ENCODE measurements at regions not wholly inside any gene's neighbourhood (a gene's known extent, or its start where the extent isn't known, plus 50 kb on each side); places are given as distances from the start of the nearest gene placed in this dataset.

DNA sequence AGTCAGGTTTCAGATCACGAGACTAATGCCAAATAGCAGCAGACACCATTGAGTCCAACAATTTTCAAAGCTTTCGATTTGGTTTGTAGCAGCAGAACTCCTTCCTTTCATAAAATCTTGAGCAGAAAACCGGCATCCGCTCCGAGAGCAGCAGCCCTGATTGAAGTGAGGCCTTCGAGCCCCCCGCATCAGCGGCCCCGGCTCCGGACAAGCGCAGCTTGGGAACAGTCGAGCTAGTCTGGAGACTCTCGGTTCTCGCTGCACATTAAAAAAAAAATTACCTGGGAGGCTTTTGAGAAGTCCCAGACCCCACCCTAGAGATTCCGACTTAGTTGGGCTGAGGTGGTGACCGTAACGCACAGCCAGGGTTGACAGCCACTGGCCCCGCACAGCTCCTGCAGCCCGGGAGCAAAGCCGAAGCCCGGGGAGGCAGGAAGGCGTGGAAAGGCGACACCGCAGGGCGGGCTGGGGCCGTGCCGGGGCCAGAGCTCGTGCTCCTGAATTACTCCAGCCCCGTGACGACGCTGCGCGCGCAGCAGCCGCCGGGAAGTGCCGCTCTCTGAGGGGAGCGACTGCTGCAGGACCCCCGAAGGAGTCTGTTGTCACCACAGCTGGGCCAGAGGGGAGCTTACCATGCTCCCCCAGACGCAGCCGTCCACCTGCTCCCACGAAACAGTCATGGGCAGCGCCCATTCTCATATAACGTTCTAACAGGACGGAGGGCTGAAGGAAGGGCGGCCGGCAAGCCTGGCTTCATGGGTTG lies 57.8 kb downstream of the SPATA19 start:
- H3K4me3 Mint-ChIP-seq: no peak overlapping the region
- no peaks in the 10 kb centered on the region for H3K36me3 Mint-ChIP-seq
- Histone ChIP-seq H3K9me3 (ENCODE audit: control insufficient read depth, insufficient read depth, low read length) (no peaks in the 10 kb centered on the region), H3K27ac (ENCODE audit: low read length) (no peak overlapping the region), H3K36me3 (ENCODE audit: control insufficient read depth, insufficient read depth, low read length) (no peaks in the 10 kb centered on the region), H3K27me3 (ENCODE audit: control insufficient read depth, insufficient read depth, low read length) (peaks cover 5% of the 10 kb centered on the region), H3K4me3 (ENCODE audit: low read length) (no peak overlapping the region), H3K4me1 (ENCODE audit: control insufficient read depth, insufficient read depth, low read length) (no peaks in the 10 kb centered on the region)
- H3K9me3 Mint-ChIP-seq: no peaks in the 10 kb centered on the region
- ATAC-seq (no peak), DNase-seq (no peak)
- H3K27me3 Mint-ChIP-seq (ENCODE audit: low read depth in 2 of 2): peaks cover 32 to 38% of the 10 kb centered on the region in 2 donors
- intact Hi-C loops (cut with micrococcal nuclease): no loop called here
- TF ChIP-seq, protein P1, sequence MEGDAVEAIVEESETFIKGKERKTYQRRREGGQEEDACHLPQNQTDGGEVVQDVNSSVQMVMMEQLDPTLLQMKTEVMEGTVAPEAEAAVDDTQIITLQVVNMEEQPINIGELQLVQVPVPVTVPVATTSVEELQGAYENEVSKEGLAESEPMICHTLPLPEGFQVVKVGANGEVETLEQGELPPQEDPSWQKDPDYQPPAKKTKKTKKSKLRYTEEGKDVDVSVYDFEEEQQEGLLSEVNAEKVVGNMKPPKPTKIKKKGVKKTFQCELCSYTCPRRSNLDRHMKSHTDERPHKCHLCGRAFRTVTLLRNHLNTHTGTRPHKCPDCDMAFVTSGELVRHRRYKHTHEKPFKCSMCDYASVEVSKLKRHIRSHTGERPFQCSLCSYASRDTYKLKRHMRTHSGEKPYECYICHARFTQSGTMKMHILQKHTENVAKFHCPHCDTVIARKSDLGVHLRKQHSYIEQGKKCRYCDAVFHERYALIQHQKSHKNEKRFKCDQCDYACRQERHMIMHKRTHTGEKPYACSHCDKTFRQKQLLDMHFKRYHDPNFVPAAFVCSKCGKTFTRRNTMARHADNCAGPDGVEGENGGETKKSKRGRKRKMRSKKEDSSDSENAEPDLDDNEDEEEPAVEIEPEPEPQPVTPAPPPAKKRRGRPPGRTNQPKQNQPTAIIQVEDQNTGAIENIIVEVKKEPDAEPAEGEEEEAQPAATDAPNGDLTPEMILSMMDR (IDR thresholded peaks at IDR 0.05): no peak
- no peak overlapping the region for H3K27ac Mint-ChIP-seq
- H3K4me1 Mint-ChIP-seq: peaks cover 0 to 5% of the 10 kb centered on the region in 2 donors
- 19% methylated on average over 47 of the region's 47 CpGs for WGBS (ENCODE audit: insufficient coverage)

- peaks cover 5% of the 10 kb centered on the region for H3K27me3 ChIP-seq (ENCODE audit: control insufficient read depth, insufficient read depth, low read length)
- peaks cover 0 to 5% of the 10 kb centered on the region in 2 donors for H3K4me1 Mint-ChIP-seq
- no peaks in the 10 kb centered on the region for H3K4me1 ChIP-seq (ENCODE audit: control insufficient read depth, insufficient read depth, low read length)
- H3K36me3 Mint-ChIP-seq: no peaks in the 10 kb centered on the region
- TF ChIP-seq, protein P1 (IDR thresholded peaks at IDR 0.05): no peak
- WGBS (ENCODE audit: insufficient coverage): 28% methylated on average over 10 of the region's 10 CpGs
- no peak for ATAC-seq
- intact Hi-C loops (cut with micrococcal nuclease): no loop called here
- H3K4me3 ChIP-seq (ENCODE audit: low read length): no peak overlapping the region
- no peak overlapping the region for H3K4me3 Mint-ChIP-seq
- DNase-seq: no peak
- H3K27ac Mint-ChIP-seq: no peak overlapping the region
- peaks cover 29 to 38% of the 10 kb centered on the region in 2 donors for H3K27me3 Mint-ChIP-seq (ENCODE audit: low read depth in 2 of 2)
- H3K27ac ChIP-seq (ENCODE audit: low read length): no peak overlapping the region
- H3K9me3 Mint-ChIP-seq: no peaks in the 10 kb centered on the region
- H3K9me3 ChIP-seq (ENCODE audit: control insufficient read depth, insufficient read depth, low read length): no peaks in the 10 kb centered on the region
- no peaks in the 10 kb centered on the region for H3K36me3 ChIP-seq (ENCODE audit: control insufficient read depth, insufficient read depth, low read length)
Measured at GRCh38 chr11:133785795-133786340, 59.4 kb downstream of the SPATA19 start.

DNA sequence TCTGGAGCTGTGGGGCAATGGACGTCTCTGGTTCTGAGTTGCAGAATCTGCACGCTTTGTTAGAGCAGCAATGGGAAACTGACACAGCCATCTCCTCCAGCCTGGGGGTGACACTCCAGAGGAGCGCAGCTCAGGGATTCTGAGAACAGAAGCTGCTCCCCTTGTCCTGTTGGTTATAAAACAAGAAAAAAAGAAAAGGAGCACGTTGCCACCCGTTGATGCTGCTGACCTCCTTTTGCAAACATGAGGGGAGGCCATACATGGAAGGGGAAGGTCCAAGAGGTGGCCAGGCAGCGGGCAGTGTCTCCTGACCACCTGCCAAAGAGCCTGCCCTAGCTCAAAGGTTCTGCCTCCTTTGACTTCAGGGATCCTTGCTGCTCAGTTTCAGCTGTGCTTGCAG lies 61.0 kb downstream of the SPATA19 start:
- Mint-ChIP-seq H3K27me3 (ENCODE audit: low read depth in 2 of 2) (peaks cover 26 to 45% of the 10 kb centered on the region in 2 donors), H3K9me3 (no peaks in the 10 kb centered on the region), H3K4me3 (no peak overlapping the region), H3K36me3 (no peaks in the 10 kb centered on the region), H3K4me1 (peaks cover 0 to 5% of the 10 kb centered on the region in 2 donors), H3K27ac (no peak overlapping the region)
- Histone ChIP-seq H3K27me3 (ENCODE audit: control insufficient read depth, insufficient read depth, low read length) (peaks cover 5% of the 10 kb centered on the region), H3K4me1 (ENCODE audit: control insufficient read depth, insufficient read depth, low read length) (no peaks in the 10 kb centered on the region), H3K36me3 (ENCODE audit: control insufficient read depth, insufficient read depth, low read length) (no peaks in the 10 kb centered on the region), H3K4me3 (ENCODE audit: low read length) (no peak overlapping the region), H3K9me3 (ENCODE audit: control insufficient read depth, insufficient read depth, low read length) (no peaks in the 10 kb centered on the region), H3K27ac (ENCODE audit: low read length) (no peak overlapping the region)
- WGBS (ENCODE audit: insufficient coverage): 79% methylated on average over 6 of the region's 6 CpGs
- DNase-seq: no peak
- TF ChIP-seq, protein P1 (IDR thresholded peaks at IDR 0.05): no peak
- intact Hi-C loops (cut with micrococcal nuclease): no loop called here
- ATAC-seq: no peak
